ENCODE measurements at regions not wholly inside any gene's neighbourhood (a gene's known extent, or its start where the extent isn't known, plus 50 kb on each side); places are given as distances from the start of the nearest gene placed in this dataset.

- no peaks in the 10 kb centered on the region for H3K79me2 ChIP-seq (ENCODE audit: low read length)
- no peaks in the 10 kb centered on the region for H3K4me1 ChIP-seq (ENCODE audit: insufficient read depth, low read length)
- no peak overlapping the region for H3K4me3 ChIP-seq (ENCODE audit: low read length)
- H3K9ac ChIP-seq (ENCODE audit: low read length): no peak overlapping the region
- no TSS peak for BruUV-seq (replicated peaks)
- TF ChIP-seq EZH2phosphoT487 (IDR thresholded peaks at IDR 0.05; ENCODE audit: borderline replicate concordance, low read length): no peak
- TF ChIP-seq EZH2 (IDR thresholded peaks at IDR 0.05; ENCODE audit: low read length, unreplicated experiment): no peak
- no peak overlapping the region for H3K27ac ChIP-seq (ENCODE audit: low read length)
- no peaks in the 10 kb centered on the region for H3K27me3 ChIP-seq (ENCODE audit: low read length)
- no peaks in the 10 kb centered on the region for H3F3A ChIP-seq (ENCODE audit: low read length, unreplicated experiment)
- POLR2A ChIA-PET (ENCODE audit: unreplicated experiment): no interaction called here
- no peak overlapping the region for H3K4me2 ChIP-seq (ENCODE audit: low read length)
- no peaks in the 10 kb centered on the region for H3K9me3 ChIP-seq (ENCODE audit: low read length)
- H3K36me3 ChIP-seq (ENCODE audit: low read depth, low read length): no peaks in the 10 kb centered on the region
- ATAC-seq: no peak
- CTCF ChIA-PET: no interaction called here
- intact Hi-C loops (cut with micrococcal nuclease): no loop called here
- DNase-seq: no peak
- no peaks in the 10 kb centered on the region for H3K9me2 ChIP-seq (replicated peaks; ENCODE audit: low read length)
- H4K20me1 ChIP-seq (ENCODE audit: low read length): no peaks in the 10 kb centered on the region
- H2AFZ ChIP-seq (ENCODE audit: low read length): no peak overlapping the region
These were observed 80.4 kb upstream of the PRKCQ start for GRCh38 chr10:6660460-6660859.

GRCh38 chr10:6659451-6659850 lies 79.4 kb upstream of the PRKCQ start:
- Histone ChIP-seq H3K79me2 (ENCODE audit: low read length) (no peaks in the 10 kb centered on the region), H3K27me3 (ENCODE audit: low read length) (no peaks in the 10 kb centered on the region), H3K4me1 (ENCODE audit: insufficient read depth, low read length) (no peaks in the 10 kb centered on the region), H3K4me3 (ENCODE audit: low read length) (no peak overlapping the region), H4K20me1 (ENCODE audit: low read length) (no peaks in the 10 kb centered on the region), H3F3A (ENCODE audit: low read length, unreplicated experiment) (no peaks in the 10 kb centered on the region), H3K9ac (ENCODE audit: low read length) (no peak overlapping the region), H3K4me2 (ENCODE audit: low read length) (no peak overlapping the region), H3K27ac (ENCODE audit: low read length) (no peak overlapping the region), H2AFZ (ENCODE audit: low read length) (no peak overlapping the region), H3K36me3 (ENCODE audit: low read depth, low read length) (no peaks in the 10 kb centered on the region), H3K9me2 (replicated peaks; ENCODE audit: low read length) (no peaks in the 10 kb centered on the region), H3K9me3 (ENCODE audit: low read length) (no peaks in the 10 kb centered on the region)
- CTCF ChIA-PET: no interaction called here
- intact Hi-C loops (cut with micrococcal nuclease): no loop called here
- no peak for DNase-seq
- ATAC-seq: no peak
- TF ChIP-seq EZH2phosphoT487 (IDR thresholded peaks at IDR 0.05; ENCODE audit: borderline replicate concordance, low read length) (no peak), EZH2 (IDR thresholded peaks at IDR 0.05; ENCODE audit: low read length, unreplicated experiment) (no peak)
- TF ChIP-seq, protein P1, sequence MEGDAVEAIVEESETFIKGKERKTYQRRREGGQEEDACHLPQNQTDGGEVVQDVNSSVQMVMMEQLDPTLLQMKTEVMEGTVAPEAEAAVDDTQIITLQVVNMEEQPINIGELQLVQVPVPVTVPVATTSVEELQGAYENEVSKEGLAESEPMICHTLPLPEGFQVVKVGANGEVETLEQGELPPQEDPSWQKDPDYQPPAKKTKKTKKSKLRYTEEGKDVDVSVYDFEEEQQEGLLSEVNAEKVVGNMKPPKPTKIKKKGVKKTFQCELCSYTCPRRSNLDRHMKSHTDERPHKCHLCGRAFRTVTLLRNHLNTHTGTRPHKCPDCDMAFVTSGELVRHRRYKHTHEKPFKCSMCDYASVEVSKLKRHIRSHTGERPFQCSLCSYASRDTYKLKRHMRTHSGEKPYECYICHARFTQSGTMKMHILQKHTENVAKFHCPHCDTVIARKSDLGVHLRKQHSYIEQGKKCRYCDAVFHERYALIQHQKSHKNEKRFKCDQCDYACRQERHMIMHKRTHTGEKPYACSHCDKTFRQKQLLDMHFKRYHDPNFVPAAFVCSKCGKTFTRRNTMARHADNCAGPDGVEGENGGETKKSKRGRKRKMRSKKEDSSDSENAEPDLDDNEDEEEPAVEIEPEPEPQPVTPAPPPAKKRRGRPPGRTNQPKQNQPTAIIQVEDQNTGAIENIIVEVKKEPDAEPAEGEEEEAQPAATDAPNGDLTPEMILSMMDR (conservative IDR thresholded peaks at IDR 0.05; ENCODE audit: low read depth, low read length): no peak
- POLR2A ChIA-PET (ENCODE audit: unreplicated experiment): no interaction called here
- BruUV-seq (replicated peaks): no TSS peak

DNA sequence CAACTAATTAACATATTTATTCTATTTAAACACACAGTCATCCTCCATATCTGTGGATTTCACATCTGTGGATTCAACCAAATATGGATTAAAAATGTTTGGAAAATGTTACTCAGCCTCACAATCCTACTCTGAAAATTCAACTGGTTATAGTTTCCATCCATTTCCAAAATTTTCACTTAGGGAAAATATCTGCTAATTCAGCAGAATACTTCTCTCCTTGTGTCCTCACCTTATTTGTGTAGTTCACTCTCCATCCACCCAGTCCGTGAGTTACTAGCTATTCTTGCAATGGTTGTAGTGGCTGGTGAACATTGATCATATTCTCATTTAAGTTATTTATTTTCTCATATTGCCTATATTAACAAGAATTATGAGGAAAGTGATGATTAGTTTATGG lies 77.6 kb upstream of the PRKCQ start:
- ATAC-seq: no peak
- no peak overlapping the region for H3K27ac ChIP-seq (ENCODE audit: low read length)
- ChIA-PET CTCF (no interaction called here), POLR2A (ENCODE audit: unreplicated experiment) (no interaction called here)
- no peak overlapping the region for H2AFZ ChIP-seq (ENCODE audit: low read length)
- no peaks in the 10 kb centered on the region for H3K79me2 ChIP-seq (ENCODE audit: low read length)
- no peaks in the 10 kb centered on the region for H3K36me3 ChIP-seq (ENCODE audit: low read depth, low read length)
- no peaks in the 10 kb centered on the region; the same call in 1 of the 2 replicates for H3K27me3 ChIP-seq (ENCODE audit: low read length)
- no peaks in the 10 kb centered on the region for H3K9me3 ChIP-seq (ENCODE audit: low read length)
- no peak overlapping the region for H3K9ac ChIP-seq (ENCODE audit: low read length)
- TF ChIP-seq EZH2 (IDR thresholded peaks at IDR 0.05; ENCODE audit: low read length, unreplicated experiment) (no peak), EZH2phosphoT487 (IDR thresholded peaks at IDR 0.05; ENCODE audit: borderline replicate concordance, low read length) (no peak)
- TF ChIP-seq, protein P1 (conservative IDR thresholded peaks at IDR 0.05; ENCODE audit: low read depth, low read length): no peak
- intact Hi-C loops (cut with micrococcal nuclease): no loop called here
- no peak overlapping the region for H3K4me3 ChIP-seq (ENCODE audit: low read length)
- BruUV-seq (replicated peaks): no TSS peak
- H3K9me2 ChIP-seq (replicated peaks; ENCODE audit: low read length): no peaks in the 10 kb centered on the region
- H4K20me1 ChIP-seq (ENCODE audit: low read length): no peaks in the 10 kb centered on the region
- H3F3A ChIP-seq (ENCODE audit: low read length, unreplicated experiment): no peaks in the 10 kb centered on the region
- H3K4me2 ChIP-seq (ENCODE audit: low read length): no peak overlapping the region
- DNase-seq: no peak
- no peaks in the 10 kb centered on the region for H3K4me1 ChIP-seq (ENCODE audit: insufficient read depth, low read length)
